GM19035 (cell line): ENCODE measurements at regions not wholly inside any gene's neighbourhood (a gene's known extent, or its start where the extent isn't known, plus 50 kb on each side); places are given as distances from the start of the nearest gene placed in this dataset.

Experiments
- ATAC-seq: cut with Tn5 transposase; IDR thresholded peaks from one replicate; pipeline ENCODE4 v1.9.1; 2021; ENCODE audit not compliant: unreplicated experiment

DNA sequence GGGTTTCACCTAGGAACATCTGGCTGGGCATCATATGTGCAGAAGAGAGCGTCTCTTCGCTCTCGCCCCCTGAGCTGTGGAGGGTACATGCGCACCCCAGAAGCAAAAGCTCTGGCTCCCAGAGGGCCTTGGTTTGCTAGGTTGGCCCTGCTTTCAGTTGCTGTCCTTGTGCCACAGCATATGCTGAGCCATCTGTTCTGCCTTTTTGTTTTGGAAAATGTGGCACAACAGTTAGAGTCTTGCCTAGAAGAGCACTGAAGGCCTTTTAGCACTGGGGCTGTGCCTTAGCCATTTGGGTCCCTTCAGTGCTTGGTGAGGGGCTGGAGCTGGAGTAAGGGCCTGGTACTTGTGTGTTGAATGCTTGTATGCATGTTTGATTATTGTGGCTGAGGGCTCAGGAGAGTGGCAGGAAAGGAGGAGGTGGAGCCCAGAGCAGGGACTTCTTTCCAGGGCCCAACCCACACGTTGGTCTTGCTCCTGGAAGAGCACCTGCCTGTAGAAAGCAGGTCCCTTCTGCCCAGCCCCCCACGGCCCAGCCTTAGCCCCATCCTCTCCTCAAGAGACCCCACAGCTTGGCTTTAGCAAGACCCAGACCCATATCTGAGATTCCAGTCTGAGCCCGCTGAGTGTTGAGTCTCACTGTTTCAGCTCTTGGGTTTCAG, 113.7 kb downstream of the SLC25A47 start:
- ATAC-seq = no peak

DNA sequence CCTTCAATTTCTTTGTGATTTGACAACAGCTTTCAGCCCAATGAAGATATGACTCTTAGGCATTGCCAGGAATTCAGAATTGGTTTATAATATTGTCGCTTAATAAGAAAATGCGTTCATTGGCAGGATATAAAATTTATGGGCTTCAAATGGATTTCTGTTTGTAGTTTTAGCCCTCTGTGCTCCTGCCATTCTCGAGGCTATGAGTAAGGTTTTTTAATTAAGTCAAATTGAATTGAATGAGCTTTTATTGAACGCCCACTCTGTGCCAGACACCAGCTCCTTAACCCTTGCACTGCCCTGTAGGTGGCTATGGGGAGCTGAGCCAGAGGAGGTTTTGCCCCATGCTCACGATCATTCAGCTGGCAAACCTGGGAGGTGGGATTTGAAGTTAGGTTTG, 115.1 kb downstream of the SLC25A47 start:
- ATAC-seq = no peak

DNA sequence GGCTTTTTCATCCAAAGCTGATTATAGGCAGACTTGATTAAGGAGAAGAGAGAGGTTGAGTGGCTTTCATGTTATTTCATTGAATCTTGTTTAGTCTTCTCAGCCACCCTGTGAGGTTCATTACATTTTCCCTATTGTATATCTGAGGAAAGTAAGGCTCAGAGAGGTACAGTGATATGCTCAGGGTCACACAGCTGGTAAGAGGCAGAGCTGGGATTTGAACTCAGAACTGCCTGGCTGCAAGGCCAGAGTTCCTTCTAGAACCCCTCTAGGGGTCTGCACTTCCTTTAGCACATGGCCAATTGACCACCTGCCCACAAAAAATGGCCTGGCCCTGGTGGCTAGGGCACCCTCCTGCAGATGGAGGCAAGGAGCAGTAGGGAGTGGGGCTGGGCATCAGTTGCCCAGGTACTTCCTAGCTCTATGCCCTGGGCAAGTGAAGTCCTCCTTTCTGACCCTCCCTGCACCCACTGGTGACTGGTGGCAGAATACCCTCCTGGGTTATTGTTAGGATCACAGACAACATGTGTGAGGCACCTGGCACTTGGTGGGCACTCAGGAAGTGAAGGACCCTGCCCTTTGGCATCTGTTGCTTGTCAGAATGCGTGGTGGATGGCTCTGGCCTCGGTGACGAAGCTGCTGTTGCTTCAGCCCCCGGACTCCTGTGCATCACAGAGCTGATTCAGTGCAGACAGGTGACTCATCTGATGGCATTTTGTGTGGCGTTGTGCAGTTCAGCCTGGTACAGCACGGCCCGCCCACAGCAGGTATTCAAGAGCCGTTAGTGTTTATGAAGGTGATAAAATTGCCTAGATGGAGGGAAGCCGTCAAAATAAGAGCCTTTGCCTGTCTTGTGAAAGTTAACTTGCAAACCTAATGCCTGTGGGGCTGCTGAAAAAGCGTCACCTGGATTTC, 115.8 kb downstream of the SLC25A47 start:
- ATAC-seq = no peak

DNA sequence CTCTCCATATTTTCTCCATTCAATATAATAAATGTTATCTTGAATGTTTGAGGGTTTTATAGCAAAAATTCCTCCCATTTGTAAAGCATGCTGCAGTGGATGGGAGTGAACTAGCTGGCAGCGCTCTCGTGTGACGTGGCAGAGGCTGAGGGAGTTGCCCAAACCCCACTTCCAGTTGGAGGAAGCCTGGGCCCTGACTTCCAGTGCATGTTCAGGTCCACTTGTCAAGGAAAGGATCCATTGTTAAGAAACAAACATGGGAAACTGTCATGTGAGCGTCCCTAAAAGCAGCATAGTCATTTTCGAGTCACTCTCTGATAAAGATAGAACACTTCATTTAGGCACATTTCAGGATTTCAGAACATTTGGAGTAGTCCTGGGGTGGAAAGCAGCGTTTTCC, 116.6 kb downstream of the SLC25A47 start:
- ATAC-seq = no peak

DNA sequence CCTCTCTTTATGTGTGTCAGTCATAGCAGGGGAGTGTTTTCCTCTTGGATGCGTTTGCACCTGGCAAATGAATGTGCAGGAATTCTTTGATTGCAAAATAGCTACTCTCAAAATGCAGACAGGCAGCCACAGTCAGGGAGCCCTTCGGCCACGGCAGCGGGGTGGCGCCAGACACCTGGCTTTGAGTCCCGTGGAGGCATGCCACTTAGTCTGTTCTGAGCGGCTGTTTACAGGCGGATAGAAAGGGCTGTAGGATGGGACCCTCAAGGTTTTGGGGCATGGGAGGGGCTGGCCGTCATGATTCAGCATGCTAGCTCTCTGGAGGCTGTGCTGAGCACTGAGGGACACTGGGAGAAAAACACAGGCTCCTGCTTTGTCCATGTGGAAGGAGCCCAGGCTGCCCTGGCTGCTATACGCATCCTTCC, 117.1 kb downstream of the SLC25A47 start:
- no peak for ATAC-seq

DNA sequence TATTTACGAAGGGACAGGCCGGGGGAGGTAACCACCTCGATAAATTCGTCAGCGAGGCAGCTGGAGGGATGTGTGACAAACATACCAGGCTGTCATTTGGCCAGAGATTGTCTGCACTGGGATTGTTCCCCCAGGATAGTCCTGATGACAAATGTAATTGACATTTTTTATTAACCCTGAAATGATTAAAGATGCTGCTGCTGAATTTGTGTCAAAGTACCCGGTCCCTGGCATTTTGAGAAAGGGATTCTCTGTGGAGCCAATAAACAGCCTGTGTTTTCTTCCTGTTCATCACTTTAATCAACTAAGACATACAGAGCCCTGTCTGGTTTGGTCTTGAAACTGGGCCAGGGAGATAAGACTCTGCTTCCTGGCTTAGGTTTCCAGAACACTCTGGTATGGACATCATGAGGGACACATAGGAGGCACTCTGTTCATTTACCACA, 117.6 kb downstream of the SLC25A47 start:
- ATAC-seq = no peak

DNA sequence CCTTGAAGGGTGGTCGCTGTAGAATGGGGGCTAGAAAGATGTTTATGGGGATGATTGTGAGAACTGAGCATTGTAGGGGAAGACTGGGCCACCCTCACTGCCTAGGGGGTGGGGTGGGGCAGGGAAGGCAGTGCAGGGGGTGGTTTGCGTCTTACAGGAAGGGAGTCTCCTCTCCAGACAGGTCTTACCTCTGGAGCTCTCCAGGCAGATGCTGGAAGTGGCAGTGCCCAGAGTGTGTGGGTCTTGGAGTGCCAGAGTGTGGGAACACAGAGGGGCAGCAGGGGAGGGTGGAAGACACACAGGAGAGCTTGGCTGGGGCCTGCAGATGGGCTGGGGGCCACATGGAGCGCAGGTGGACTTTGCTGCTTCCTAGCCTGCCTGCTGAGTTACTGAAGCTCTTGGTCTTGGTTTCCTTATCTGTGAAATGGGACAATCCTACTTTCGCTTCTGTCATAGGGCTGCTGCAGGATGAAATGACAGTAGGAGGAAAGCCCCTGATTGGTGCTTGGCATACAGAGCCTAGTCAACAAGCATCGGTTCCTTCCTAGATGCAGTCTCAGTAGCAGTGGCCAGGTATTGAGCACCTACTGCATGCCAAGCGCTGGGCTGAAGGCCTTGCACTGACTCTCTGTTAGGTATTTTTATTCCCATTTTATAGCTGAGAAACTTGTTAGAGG, 118.3 kb downstream of the SLC25A47 start:
- no peak for ATAC-seq

DNA sequence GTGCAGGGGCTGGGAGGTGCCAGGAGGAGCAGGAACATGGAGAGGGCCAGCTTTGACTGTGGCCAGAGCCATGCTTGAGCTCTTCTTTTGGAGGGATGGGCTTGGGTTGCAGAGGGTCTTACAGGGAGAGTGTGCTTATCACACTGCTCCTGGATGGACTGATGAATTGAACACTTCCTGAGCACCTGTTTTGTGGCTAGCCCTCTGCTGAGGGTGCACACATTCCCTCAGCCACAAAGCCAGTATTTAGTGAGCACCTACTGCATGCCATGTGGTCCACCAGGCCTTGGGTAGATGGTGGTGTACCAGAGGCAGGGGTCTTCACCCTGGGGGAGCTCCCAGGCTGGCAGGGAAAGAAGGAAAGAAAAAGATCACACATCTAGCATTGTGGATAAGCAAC, 118.9 kb downstream of the SLC25A47 start:
- ATAC-seq = no peak

DNA sequence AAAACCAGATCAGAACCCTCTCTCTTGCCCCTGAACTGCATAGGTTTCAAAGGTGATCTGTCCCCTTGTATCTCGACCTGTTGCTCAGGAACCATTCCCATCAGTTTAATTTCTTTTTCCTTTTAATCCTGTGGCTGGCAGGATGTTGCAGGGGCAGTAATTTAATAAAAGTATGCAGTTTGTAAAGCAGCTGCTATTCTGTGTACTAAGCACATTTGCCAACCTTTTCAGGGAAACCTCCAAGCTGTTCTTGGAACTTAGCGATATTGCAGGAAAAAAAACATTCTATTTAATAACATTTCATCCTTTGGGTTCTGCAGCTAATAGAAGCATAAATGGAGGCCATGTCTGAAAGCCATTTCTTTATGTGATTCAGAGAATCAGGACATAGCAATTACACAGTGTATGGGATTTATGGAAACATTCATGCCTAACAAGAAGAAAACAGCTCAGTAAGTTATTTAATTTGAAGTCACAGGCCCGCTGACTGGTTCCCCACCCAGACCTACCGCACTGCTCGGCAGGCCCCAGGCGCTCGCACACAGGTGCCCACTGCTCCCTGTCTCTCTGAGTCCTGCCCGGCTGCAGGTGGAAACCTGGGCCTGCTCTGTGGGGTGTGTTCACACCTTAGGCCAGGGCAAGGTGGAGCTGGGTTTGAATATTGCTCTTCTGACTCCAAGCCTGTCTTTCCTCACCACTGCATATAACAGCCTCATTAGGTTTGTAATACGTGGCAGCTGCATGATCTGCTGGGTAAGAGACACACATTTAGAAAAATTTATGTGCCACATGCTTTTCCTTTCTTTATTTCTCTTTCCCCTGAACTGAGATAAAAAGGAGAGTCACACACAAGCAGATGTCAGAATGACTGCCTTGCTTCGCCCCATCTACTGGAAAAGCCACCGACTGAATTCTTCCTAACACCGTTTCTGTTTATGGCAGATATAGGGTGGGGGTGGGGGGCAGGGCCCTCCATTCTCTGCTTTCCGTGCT, 119.7 kb downstream of the SLC25A47 start:
- ATAC-seq = no peak

DNA sequence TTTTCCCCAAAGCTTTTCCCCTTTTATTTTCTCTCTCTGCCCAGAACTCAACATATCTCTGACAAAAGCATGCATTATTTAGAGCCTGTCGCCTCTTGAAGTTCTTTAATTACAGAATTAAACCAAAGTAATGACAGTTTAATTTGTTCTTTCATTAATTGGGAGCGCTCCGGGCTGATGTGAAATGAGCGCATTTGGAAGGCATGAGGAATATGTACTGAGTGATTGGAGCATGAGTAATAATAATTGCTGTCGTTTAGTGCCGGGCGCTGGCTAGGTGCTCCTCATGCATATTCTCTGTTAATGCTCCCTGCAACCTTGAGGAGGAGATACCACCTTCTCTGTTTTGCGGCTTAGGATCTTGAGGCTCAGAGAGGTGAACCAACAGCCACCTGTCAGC, 120.5 kb downstream of the SLC25A47 start:
- no peak for ATAC-seq

DNA sequence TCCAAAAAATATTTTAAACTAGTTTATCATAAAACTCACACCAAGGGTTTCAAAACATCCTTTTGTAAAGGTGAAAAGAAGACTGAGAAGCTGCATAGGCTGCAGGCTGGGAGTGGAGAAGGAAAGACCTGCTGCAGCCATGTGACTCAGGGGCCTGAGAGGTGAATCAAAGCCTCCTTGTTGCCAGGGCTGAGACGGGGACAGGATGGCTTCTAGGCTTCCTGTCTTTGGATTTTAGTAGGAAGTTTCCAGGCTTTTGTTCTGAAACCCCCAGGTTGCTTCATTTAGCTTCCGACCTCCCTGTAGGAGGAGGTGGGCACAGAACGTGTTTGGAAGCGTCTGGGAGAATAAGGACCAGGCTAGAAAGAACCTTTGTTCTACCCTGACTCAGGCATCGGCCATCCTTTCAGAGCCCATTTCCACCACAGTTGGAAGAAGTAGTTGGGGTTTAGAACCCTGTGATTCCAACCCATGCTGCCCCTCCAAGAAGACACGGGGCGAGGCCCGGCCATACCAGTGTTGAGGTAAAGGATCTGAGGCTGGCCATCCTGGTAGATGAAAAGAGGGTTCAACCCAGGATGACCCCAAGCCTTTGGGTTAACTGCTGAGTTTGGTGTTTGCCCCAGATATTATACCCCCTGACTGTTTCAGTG, 122.4 kb downstream of the SLC25A47 start:
- no peak for ATAC-seq

DNA sequence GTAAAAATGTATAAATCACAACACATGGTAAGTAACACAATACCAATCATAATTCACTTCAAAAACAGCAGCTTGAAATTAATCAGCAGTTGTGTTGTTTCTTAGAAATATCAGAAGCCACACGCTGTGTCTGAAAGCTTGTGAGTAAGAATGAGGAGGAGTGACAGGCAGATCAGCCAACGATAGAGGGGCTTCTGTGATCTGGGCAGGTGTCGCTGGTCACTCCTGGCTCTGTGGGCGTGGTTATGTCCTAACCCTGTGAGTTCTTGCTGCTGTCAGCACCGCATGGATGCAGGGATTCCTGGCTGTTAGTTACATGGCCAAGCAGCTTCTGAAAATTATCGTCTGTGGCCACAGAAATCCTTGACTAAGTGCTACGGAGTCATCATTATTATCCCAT, 123.4 kb downstream of the SLC25A47 start:
- no peak for ATAC-seq

DNA sequence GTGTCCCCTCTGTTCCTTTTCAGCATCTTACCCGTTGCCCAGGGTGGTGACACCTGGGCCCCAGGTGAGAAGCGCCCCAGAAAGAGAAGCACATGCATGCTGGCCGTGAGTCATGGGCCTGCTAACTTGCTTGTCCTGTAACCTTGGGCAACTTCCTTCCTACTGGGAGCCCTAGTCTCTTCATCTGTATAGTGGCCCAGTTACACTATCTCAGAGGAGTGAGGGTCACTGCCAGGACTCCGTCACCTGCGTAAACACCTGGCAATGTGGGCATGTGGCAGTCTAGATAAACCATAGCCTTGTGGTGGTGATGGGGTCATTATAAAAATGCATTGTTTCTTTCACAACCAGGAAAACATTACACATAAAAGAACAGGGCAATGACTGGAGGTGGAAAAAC, 125.2 kb downstream of the SLC25A47 start:
- no peak for ATAC-seq

DNA sequence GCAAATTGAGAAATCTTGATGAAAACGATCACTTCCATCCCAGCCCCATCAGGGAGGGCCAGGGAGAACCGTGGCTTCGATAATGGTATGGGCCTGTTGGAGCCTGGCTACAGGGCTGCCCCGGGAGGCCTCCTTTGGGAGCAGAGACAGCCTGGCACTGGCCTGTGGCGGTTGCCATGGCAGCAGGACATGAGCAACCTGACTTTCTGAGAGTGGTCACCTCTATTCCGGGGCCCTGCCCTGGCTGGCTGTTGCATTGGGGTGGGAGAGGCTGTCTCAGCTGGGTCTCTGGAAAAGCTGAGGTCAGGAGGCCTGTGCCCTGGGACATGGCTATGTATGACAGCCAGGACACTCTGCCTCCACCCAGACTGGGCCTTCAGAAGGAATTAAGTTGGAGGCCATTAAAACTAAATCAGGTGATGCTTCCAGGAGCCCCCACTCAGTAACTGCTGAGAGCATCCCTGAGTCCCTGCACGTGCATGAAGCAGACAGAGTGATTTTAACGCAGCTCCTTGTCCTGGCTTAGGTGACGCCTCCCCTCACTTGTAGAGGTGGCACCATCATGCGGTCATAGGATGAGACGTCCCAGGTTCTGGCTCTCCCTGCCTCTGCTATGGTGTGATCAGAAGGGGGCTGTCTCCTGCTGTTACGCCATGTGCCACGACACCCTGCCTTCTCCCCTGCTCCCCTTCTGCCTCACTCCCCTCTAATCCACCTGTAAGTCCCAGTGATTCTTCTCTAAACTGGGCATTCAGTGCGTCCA, 126.3 kb downstream of the SLC25A47 start:
- ATAC-seq = no peak

DNA sequence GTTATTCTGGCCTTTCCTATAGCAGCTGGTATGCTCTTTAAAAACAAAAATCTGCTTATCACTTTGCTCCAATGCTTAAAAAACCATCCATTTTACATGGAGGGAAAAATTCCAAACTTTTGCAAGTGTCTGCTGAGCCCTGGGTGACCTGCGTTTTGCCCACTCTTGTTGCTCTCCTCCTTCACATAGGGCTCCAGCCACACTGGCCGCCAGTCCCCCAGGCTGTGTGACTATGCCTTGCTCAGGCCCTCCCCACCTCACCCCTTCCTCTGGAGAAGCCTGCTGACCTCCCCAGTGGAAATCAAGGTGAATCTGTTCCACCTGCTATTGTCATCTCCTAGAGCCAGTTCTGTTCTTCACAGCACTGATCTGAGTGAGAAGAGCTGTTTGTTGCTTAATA, 126.9 kb downstream of the SLC25A47 start:
- ATAC-seq = no peak

DNA sequence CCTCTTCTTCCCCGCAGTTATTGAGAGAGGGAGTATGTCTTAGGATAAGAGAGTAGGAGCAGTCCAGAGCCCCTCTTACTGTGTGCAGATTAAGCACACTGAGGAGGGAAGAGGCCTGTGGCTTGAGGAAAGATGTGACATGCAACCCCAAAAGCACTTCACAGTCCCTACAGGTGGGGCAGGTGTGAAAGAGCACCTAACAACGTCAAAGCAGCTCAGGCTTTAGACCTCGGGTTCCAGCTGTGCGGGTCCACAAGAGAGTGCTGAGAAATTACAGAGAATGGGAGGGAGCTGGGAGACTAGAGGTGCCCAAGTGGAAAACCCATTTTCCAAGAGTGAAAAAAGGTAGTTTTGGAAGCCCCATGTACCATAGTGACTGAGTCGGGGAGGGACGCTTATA, 127.6 kb downstream of the SLC25A47 start:
- ATAC-seq = no peak

DNA sequence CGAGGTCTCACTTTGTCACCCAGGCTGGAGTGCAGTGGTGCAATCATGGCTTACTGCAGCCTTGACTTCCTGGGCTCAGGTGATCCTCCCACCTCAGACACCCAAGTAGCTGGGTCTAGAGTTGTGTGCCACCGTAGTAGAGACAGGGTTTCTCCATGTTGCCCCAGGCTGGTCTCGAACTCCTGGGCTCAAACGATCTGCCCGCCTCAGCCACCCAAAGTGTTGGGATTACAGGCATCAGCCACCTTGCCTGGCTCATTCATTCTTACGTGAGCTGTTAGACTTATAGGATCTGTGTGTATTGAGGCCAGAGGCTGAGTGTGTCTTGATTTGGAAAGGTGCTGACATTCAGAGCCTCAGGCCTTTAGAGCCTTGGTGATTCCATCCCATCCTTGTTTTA, 128.1 kb downstream of the SLC25A47 start:
- ATAC-seq = no peak

DNA sequence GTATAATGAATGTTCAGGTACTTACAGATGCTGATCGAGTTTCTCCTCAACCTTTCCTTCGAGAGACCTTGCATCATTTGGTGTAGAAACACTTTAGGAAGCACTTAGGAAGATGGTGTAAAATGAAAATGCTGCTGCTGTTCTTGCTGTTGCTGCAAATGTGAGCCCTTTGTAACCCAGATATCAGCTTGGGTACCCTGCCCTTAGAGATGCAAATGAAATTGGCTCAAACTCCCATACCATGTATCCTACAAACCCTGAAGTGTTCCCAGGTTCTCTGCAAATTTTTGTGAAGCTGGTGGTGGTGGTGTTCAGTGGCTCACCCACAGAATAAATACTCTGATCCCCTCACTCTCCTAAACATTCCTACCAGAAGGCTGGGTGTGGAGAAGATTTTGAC, 130.8 kb downstream of the SLC25A47 start:
- ATAC-seq = no peak

DNA sequence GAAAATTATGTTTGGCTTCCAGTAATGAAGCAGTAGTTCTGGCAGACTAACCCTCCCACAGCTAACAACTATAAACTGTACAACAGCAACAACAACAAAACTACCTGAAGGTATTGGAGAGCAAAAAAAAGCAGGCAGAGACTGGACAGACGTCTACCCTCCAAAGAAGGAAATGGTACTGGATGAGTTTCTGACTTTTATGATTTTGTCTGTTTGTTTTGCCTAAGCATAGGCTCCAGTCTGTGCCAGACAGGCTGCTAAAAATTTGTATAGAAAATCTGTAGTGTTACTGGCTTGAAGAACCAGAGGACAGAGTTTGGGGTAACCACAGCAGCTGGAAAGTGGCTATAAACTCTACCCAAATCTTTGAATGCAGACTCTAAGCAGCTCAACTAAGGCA, 131.3 kb downstream of the SLC25A47 start:
- ATAC-seq = no peak
